ENCODE measurements at regions not wholly inside any gene's neighbourhood (a gene's known extent, or its start where the extent isn't known, plus 50 kb on each side); places are given as distances from the start of the nearest gene placed in this dataset.
A peak's percentile ranks its signal among the peaks of the same experiment; 100 is the strongest.
"Not testable (repeated sequence)": the region's sequence is repeated elsewhere in the genome, so short reads cannot be mapped to it uniquely, and the experiment has no call there.

DNA sequence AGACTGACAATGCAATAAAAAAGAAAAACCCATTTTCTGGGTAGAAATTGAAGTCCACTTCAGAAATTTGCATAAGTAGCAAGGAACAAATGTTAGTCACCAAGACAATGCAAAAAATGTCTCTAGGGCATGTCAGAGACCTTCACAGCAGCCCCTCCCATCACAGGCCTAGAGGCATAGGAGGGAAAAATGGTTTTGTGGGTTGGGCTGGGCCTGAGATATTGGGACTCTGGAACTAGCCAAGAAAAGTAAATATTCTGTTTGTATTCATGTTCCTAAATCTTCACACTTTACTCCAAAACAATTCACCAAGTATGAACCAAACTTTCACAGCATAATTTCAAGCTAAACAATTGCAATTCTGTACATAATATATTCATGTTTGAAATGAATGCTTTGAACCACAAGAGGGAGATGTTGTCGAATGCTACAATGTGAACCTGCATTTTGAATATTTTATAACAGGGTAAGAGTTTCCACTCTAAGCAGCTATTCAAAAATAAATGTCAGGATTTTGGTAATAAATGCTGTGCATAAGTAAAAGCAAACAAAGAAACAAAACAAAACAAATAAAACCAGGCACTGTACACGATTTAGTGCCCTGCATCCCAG lies 429.2 kb downstream of the OTOL1 start:
- H3K4me3 ChIP-seq (ENCODE audit: control insufficient read depth, low read depth, low read length), result no peak overlapping the region
- no peak for DNase-seq (ENCODE audit: low read depth)
- peak; percentile 12 for TF ChIP-seq CTCF (IDR thresholded peaks at IDR 0.05; ENCODE audit: control insufficient read depth, insufficient read depth, low read depth, low read length, missing control alignments)

GRCh38 chr3:161927131-161927530 lies 430.5 kb downstream of the OTOL1 start:
- no peak for DNase-seq (ENCODE audit: low read depth)
- H3K4me3 ChIP-seq (ENCODE audit: control insufficient read depth, low read depth, low read length), result no peak overlapping the region
- no peak for TF ChIP-seq CTCF (IDR thresholded peaks at IDR 0.05; ENCODE audit: control insufficient read depth, insufficient read depth, low read depth, low read length, missing control alignments)

GRCh38 chr3:161939918-161940620 lies 443.5 kb downstream of the OTOL1 start:
- no peak for TF ChIP-seq CTCF (IDR thresholded peaks at IDR 0.05; ENCODE audit: control insufficient read depth, insufficient read depth, low read depth, low read length, missing control alignments)
- no peak overlapping the region for H3K4me3 ChIP-seq (ENCODE audit: control insufficient read depth, low read depth, low read length)
- no peak for DNase-seq (ENCODE audit: low read depth)

DNA sequence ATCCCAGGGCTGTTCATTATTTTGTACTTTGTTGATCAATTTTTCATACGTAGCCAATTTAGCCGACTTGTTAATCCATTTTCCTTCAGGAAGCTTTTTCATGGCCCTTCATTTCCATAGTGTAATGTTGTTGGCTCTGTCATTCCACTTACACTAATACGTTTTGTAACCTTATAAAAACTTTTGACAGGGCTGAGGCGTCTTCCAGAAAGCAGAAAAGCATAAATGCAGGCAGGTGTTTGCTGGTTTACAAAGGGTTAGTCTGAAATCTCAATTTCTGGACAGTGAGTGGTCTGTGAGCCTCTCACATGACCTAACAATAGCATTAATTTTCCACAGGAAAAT lies 444.0 kb downstream of the OTOL1 start:
- TF ChIP-seq CTCF (IDR thresholded peaks at IDR 0.05; ENCODE audit: control insufficient read depth, insufficient read depth, low read depth, low read length, missing control alignments), result no peak
- H3K4me3 ChIP-seq (ENCODE audit: control insufficient read depth, low read depth, low read length), result no peak overlapping the region
- no peak for DNase-seq (ENCODE audit: low read depth)

DNA sequence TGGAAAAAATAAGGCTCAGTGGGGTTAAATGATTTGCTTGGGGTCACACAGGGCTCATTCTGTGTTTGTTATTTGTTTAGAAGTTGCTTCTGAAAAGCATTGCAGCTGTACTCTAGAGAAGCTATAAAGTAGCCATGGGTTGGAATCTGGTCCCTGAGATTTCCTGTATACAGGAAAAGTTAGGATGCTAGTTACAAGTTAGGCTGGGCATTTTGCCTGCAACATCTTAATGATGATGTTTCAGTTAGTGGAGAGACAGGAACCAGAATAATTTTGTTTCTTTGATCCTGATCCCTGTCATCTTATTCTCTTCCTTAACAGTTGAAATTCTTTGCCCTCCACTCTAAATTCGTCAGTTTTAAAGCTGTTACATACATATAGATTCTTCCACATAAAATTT lies 445.3 kb downstream of the OTOL1 start:
- no peak overlapping the region for H3K4me3 ChIP-seq (ENCODE audit: control insufficient read depth, low read depth, low read length)
- no peak for DNase-seq (ENCODE audit: low read depth)
- no peak for TF ChIP-seq CTCF (IDR thresholded peaks at IDR 0.05; ENCODE audit: control insufficient read depth, insufficient read depth, low read depth, low read length, missing control alignments)

DNA sequence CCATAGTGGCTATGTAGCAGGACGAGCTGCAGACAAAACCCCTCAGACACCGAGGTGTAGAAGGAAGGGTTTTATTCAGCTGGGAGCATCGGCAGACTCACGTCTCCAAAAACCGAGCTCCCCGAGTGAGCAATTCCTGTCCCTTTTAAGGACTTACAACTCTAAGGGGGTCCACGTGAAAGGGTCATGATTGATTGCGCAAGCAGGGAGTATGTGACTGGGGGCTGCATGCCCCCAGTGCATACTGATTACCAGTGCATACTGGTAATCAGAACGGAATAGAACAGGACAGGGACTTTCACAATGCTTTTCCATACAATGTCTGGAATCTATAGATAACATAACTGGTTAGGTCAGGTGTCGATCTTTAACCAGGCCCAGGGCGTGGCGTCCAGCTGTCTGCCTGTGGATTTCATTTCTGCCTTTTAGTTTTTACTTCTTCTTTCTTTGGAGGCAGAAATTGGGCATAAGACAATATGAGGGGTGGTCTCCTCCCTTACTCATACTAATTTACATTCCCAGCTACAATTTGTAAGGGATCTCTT lies 447.3 kb downstream of the OTOL1 start:
- H3K4me3 ChIP-seq (ENCODE audit: control insufficient read depth, low read depth, low read length); DNase-seq (ENCODE audit: low read depth): not testable (repeated sequence)

DNA sequence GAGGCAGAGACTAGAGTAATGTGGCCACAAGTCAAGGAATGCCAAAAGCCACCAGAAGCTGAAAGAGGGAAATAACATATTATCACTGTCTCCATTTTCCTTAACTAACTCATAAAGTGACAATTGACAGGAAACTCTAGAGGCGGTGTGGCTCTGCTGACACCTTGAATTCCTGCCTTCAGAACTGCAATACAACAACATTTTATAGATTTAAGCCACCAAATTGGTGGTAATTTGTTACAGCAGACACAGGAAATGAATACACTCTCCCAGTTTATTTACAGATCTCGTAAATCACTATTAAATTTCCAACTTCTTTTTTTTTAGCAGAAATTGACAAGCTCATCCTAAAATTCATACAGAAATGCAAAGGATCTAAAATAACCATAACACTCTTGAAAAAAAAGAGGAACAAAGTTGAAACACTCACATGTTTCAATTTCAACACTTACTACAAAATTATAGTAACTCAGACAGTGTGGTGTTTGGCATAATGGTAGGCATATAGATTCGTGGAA lies 449.9 kb downstream of the OTOL1 start:
- no peak for TF ChIP-seq CTCF (IDR thresholded peaks at IDR 0.05; ENCODE audit: control insufficient read depth, insufficient read depth, low read depth, low read length, missing control alignments)
- DNase-seq (ENCODE audit: low read depth), result no peak
- H3K4me3 ChIP-seq (ENCODE audit: control insufficient read depth, low read depth, low read length), result no peak overlapping the region
